ENCODE measurements at regions not wholly inside any gene's neighbourhood (a gene's known extent, or its start where the extent isn't known, plus 50 kb on each side); places are given as distances from the start of the nearest gene placed in this dataset.

DNA sequence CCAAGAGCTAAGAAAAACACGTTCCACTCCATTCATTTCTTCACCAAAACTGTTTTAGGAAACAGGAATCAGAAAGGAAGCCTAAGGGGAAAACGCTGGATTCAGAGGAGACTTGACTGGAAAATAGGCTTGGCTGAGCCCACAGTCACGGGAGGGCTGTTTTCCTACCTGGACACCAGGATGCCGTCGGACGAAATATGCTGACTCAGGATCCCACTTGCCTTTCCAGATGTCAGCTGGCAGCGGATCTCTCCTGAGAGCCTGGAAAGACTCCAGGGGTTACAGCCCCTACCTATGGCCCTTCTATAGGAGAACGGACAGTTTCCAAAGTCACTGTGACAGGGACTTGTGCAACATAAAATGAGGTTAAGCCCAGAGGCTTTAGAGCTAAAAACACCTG is 245.1 kb downstream of the C16orf95 start:
- H3K9me3 ChIP-seq = no peaks in the 10 kb centered on the region
- WGBS (ENCODE audit: missing lambda C conversion rate) = 68% methylated on average over 5 of the region's 8 CpGs
- no peak overlapping the region for H3K4me3 ChIP-seq
- no peak overlapping the region for H3K4me2 ChIP-seq
- ATAC-seq = no peak
- H3K27ac ChIP-seq = no peak overlapping the region
- no peaks in the 10 kb centered on the region for H3K4me1 ChIP-seq
- ChIA-PET CTCF (interaction anchor here (1.0 to 3.1 kb wide), 4 partner anchors 8 to 508 kb away, joined by 3 to 27 read pairs (median 10); no protein-coding TSS in a partner anchor), POLR2A (no interaction called here)
- no peak for FAIRE-seq
- no peak for DNase-seq (ENCODE audit: low read depth in 1 of 2, low spot score in 1 of 2)
- TF ChIP-seq MAFK (IDR thresholded peaks at IDR 0.05; ENCODE audit: partially characterized antibody) (peak; percentile 95), RARB (CRISPR knock-in tag; IDR thresholded peaks at IDR 0.05) (no peak)

DNA sequence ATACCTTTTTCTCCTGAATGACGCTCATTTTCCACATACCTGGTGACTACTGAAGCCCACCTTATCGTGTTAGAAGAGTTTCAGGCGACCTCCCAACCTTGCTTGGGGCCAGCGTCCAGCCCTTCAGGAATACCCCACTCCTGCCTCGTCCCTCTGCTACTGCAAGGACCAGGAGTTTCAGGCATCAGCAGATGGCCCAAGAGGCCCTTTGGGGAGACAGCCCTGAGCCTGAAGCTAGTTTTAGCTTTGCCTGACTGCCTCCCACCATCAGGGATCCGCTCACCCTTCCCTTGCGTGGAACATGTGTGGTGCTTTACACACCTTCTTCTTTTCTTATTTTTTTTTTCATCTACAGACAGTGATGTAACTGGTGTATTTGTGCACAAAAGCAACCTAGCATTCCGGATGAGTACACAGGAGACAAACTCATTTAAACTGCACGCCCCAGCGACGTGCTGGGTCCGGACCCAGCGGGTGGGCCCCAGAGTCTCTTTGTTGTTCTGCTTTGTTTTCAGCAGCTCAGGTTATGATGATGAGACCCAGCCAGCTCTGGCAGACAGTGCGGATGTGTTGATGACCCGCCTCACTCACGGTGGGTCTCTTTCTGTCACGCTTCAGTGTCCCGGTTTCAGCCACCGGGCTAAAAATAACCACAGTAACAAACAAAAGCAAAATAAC is 242.4 kb downstream of the C16orf95 start:
- H3K4me3 ChIP-seq = no peak overlapping the region
- no peak overlapping the region for H3K4me2 ChIP-seq
- FAIRE-seq (no peak), ATAC-seq (no peak), DNase-seq (ENCODE audit: low read depth in 1 of 2, low spot score in 1 of 2) (no peak)
- TF ChIP-seq SREBF2 (IDR thresholded peaks at IDR 0.05) (no peak), CBX2 (IDR thresholded peaks at IDR 0.05; ENCODE audit: borderline replicate concordance, low read depth) (no peak)
- TF ChIP-seq, protein P1, sequence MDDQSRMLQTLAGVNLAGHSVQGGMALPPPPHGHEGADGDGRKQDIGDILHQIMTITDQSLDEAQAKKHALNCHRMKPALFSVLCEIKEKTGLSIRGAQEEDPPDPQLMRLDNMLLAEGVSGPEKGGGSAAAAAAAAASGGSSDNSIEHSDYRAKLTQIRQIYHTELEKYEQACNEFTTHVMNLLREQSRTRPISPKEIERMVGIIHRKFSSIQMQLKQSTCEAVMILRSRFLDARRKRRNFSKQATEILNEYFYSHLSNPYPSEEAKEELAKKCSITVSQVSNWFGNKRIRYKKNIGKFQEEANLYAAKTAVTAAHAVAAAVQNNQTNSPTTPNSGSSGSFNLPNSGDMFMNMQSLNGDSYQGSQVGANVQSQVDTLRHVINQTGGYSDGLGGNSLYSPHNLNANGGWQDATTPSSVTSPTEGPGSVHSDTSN (IDR thresholded peaks at IDR 0.05) = no peak
- TF ChIP-seq, protein P2, sequence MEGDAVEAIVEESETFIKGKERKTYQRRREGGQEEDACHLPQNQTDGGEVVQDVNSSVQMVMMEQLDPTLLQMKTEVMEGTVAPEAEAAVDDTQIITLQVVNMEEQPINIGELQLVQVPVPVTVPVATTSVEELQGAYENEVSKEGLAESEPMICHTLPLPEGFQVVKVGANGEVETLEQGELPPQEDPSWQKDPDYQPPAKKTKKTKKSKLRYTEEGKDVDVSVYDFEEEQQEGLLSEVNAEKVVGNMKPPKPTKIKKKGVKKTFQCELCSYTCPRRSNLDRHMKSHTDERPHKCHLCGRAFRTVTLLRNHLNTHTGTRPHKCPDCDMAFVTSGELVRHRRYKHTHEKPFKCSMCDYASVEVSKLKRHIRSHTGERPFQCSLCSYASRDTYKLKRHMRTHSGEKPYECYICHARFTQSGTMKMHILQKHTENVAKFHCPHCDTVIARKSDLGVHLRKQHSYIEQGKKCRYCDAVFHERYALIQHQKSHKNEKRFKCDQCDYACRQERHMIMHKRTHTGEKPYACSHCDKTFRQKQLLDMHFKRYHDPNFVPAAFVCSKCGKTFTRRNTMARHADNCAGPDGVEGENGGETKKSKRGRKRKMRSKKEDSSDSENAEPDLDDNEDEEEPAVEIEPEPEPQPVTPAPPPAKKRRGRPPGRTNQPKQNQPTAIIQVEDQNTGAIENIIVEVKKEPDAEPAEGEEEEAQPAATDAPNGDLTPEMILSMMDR (IDR thresholded peaks at IDR 0.05) = no peak
- TF ChIP-seq, protein P3, sequence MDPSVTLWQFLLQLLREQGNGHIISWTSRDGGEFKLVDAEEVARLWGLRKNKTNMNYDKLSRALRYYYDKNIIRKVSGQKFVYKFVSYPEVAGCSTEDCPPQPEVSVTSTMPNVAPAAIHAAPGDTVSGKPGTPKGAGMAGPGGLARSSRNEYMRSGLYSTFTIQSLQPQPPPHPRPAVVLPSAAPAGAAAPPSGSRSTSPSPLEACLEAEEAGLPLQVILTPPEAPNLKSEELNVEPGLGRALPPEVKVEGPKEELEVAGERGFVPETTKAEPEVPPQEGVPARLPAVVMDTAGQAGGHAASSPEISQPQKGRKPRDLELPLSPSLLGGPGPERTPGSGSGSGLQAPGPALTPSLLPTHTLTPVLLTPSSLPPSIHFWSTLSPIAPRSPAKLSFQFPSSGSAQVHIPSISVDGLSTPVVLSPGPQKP (IDR thresholded peaks at IDR 0.05; ENCODE audit: low read depth, low read length) = no peak
- 76% methylated on average over 19 of the region's 19 CpGs for WGBS (ENCODE audit: missing lambda C conversion rate)
- no peak overlapping the region for H3K27ac ChIP-seq
- POLR2A ChIA-PET = no interaction called here
- peaks cover 12% of the 10 kb centered on the region; the same call in 2 of the 3 replicates for H3K9me3 ChIP-seq
- H3K4me1 ChIP-seq = no peaks in the 10 kb centered on the region
- CTCF ChIA-PET = interaction anchor here (0.6 to 8.3 kb wide), 3 partner anchors 13 to 512 kb away, joined by 3 to 82 read pairs (median 3); no protein-coding TSS in a partner anchor

DNA sequence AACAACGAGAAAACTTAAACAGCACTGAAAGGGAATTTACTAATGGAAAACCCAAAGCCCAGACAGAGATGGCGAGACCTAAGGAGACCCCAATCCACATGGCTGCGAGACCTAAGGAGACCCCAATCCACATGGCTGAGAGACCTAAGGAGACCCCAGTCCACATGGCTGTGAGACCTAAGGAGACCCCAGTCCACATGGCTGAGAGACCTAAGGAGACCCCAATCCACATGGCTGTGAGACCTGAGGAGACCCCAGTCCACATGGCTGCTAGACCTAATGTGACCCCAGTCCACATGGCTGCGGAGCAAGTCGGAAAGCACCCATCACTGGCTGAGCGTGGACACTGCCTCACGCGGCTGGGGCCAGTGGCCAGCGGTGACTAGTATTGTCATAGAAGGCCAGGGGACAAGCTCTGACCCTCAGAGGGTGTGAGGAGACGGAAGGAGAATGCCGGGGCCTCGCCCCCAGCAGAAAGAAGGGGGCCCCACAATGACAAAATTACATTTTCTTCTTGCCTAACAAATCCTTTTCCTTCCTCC is 241.8 kb downstream of the C16orf95 start:
- no peak for TF ChIP-seq EHF (CRISPR knock-in tag; IDR thresholded peaks at IDR 0.05)
- TF ChIP-seq FOSB (CRISPR knock-in tag; IDR thresholded peaks at IDR 0.05) = no peak
- no peak for TF ChIP-seq HEYL (CRISPR knock-in tag; IDR thresholded peaks at IDR 0.05)
- no peak for TF ChIP-seq HOXB13 (CRISPR knock-in tag; IDR thresholded peaks at IDR 0.05; ENCODE audit: low read depth)
- TF ChIP-seq, protein P4, sequence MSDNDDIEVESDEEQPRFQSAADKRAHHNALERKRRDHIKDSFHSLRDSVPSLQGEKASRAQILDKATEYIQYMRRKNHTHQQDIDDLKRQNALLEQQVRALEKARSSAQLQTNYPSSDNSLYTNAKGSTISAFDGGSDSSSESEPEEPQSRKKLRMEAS (IDR thresholded peaks at IDR 0.05) = no peak
- no peak for TF ChIP-seq KDM1A (IDR thresholded peaks at IDR 0.05; ENCODE audit: low read depth)
- DNase-seq (ENCODE audit: low read depth in 1 of 2, low spot score in 1 of 2) (no peak), ATAC-seq (no peak), FAIRE-seq (no peak)
- ChIA-PET CTCF (interaction anchor here (8.3 kb wide), 1 partner anchor 14 kb away, joined by 82 read pairs; no protein-coding TSS in a partner anchor), POLR2A (no interaction called here)
- peaks cover 18% of the 10 kb centered on the region; the same call in 2 of the 3 replicates for H3K9me3 ChIP-seq
- H3K4me3 ChIP-seq = no peak overlapping the region
- 67% methylated on average over 10 of the region's 12 CpGs for WGBS (ENCODE audit: missing lambda C conversion rate)
- H3K4me2 ChIP-seq = no peak overlapping the region
- H3K4me1 ChIP-seq = no peaks in the 10 kb centered on the region
- no peak overlapping the region for H3K27ac ChIP-seq

DNA sequence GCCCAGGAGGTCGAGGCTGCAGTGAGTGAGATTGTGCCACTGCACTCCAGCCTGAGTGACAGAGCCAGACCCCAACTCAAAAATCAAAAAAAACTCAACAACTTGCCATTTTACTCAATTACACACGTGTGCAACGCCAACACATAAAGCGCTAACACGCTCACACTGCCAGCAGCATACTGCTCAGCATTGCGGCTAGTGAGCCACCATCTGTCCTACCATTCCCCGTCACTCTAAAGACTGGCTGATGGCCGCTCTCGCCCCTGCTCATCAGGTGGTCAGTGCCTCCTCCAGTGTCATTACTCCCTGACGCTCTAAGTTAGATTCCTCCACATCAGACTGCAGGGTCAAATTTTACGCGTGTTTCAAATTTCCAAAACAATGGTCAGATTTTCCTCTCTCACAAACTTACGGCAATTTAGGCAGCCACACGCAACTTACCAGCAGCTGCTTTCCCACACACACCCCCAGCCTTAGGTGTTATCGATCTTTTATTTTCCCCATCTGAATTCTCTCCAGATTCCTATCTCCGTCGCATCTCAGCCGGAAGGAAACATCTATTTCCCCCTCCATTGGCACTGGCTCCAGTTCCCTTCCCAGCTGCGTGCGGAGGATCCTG is 240.8 kb downstream of the C16orf95 start:
- no peak for ATAC-seq
- Histone ChIP-seq H3K4me3 (no peak overlapping the region), H3K4me1 (no peaks in the 10 kb centered on the region), H3K9me3 (peaks cover 28% of the 10 kb centered on the region), H3K27ac (no peak overlapping the region), H3K4me2 (no peak overlapping the region)
- CTCF ChIA-PET = interaction anchor here (0.8 to 8.3 kb wide), 6 partner anchors 15 to 513 kb away, joined by 3 to 82 read pairs (median 4); no protein-coding TSS in a partner anchor
- no peak for DNase-seq (ENCODE audit: low read depth in 1 of 2, low spot score in 1 of 2)
- POLR2A ChIA-PET = no interaction called here
- 80% methylated on average over 20 of the region's 20 CpGs for WGBS (ENCODE audit: missing lambda C conversion rate)
- FAIRE-seq = no peak
- TF ChIP-seq HOXB13 (CRISPR knock-in tag; IDR thresholded peaks at IDR 0.05; ENCODE audit: low read depth) = no peak
- no peak for TF ChIP-seq CBX8 (IDR thresholded peaks at IDR 0.05)
- no peak for TF ChIP-seq CHD2 (IDR thresholded peaks at IDR 0.05; ENCODE audit: low read length, partially characterized antibody)
- no peak for TF ChIP-seq PHF8 (IDR thresholded peaks at IDR 0.05; ENCODE audit: borderline replicate concordance, low read depth)
- no peak for TF ChIP-seq NPAS2 (CRISPR knock-in tag; IDR thresholded peaks at IDR 0.05; ENCODE audit: borderline replicate concordance)
- TF ChIP-seq, protein P5, sequence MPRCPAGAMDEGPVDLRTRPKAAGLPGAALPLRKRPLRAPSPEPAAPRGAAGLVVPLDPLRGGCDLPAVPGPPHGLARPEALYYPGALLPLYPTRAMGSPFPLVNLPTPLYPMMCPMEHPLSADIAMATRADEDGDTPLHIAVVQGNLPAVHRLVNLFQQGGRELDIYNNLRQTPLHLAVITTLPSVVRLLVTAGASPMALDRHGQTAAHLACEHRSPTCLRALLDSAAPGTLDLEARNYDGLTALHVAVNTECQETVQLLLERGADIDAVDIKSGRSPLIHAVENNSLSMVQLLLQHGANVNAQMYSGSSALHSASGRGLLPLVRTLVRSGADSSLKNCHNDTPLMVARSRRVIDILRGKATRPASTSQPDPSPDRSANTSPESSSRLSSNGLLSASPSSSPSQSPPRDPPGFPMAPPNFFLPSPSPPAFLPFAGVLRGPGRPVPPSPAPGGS (IDR thresholded peaks at IDR 0.05) = no peak
- TF ChIP-seq, protein P6, sequence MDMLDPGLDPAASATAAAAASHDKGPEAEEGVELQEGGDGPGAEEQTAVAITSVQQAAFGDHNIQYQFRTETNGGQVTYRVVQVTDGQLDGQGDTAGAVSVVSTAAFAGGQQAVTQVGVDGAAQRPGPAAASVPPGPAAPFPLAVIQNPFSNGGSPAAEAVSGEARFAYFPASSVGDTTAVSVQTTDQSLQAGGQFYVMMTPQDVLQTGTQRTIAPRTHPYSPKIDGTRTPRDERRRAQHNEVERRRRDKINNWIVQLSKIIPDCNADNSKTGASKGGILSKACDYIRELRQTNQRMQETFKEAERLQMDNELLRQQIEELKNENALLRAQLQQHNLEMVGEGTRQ (IDR thresholded peaks at IDR 0.05) = no peak
- TF ChIP-seq SMC3 (IDR thresholded peaks at IDR 0.05) = no peak
- no peak for TF ChIP-seq HDAC2 (IDR thresholded peaks at IDR 0.05)
- TF ChIP-seq, protein P7, sequence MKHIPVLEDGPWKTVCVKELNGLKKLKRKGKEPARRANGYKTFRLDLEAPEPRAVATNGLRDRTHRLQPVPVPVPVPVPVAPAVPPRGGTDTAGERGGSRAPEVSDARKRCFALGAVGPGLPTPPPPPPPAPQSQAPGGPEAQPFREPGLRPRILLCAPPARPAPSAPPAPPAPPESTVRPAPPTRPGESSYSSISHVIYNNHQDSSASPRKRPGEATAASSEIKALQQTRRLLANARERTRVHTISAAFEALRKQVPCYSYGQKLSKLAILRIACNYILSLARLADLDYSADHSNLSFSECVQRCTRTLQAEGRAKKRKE (CRISPR knock-in tag; IDR thresholded peaks at IDR 0.05; ENCODE audit: low read depth) = no peak

Measured in A549 (cell line).